Left kidney (tissue), 1 donor: ENCODE measurements at regions not wholly inside any gene's neighbourhood (a gene's known extent, or its start where the extent isn't known, plus 50 kb on each side); places are given as distances from the start of the nearest gene placed in this dataset.

Source experiments
- DNase-seq: peaks from one replicate; pipeline ENCODE4 v3.0.0-alpha.2; 2013

- peak; percentile 24 for DNase-seq
Observed at GRCh38 chr3:8201886-8202285, 299.7 kb upstream of the LMCD1 start.

GRCh38 chr3:8204331-8204730 lies 297.3 kb upstream of the LMCD1 start:
- DNase-seq = no peak

DNA sequence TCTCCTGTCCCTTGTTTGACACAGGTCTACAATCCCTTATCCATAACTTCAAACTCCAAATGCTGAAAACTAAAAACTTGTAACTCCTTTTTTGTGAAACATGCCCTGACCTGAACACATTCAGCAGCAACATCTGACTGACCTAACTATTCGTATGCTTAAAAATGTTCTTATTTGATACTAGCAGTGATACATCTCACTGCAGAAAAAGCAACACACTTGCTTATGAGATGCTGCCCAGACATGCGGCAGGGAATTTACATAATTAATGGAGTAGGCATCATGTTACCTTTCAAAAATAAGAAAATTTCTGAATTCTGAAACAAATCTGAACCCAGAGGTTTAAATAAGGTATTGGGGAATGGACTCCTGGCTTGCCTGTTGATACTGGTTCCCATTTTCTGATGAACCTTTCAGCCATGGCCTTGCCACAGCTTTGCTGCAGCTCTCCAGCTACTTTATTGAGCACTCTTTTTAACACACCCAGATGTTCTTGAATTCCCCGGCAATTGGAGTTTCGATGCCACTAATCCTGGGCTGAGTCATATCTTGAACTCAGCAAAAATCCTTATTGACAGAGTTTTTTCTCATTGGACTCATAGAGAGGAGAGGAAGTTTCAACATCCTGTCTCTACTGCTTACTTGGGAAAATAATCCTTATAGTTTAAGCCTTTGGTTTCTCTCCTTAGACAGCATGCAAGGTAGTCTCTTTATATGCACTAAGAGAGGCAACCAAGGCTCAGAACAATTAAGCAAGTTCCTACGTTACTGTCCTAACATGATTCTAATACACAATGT lies 296.6 kb upstream of the LMCD1 start:
- DNase-seq = no peak

GRCh38 chr3:8205881-8206280 lies 295.7 kb upstream of the LMCD1 start:
- DNase-seq = no peak

- no peak for DNase-seq
Observed at GRCh38 chr3:8206971-8207617, 294.5 kb upstream of the LMCD1 start.

DNA sequence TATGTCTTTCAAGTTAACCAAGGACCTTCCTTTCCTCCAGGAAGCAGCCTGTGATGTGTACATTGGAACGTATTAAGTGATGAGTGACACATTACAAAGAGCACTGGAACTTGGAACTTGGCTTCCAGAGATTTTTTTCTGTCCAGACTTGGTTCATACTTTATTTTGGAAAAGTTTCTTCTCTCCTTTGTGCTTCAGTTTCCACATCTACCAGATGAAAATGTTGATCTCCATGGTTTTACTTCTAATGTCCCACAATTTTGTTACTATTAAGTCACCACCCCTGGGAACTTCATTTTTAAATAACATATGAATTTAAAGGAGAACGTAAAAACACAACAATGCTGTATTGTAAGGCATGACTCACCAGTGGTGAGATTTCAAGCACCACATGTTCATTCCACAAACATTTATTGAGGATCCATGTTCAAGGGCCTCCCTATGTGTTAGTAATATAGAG lies 290.7 kb upstream of the LMCD1 start:
- DNase-seq = no peak

- DNase-seq = no peak
Observed at GRCh38 chr3:8212794-8213193, 288.8 kb upstream of the LMCD1 start.

GRCh38 chr3:8213286-8213685 lies 288.3 kb upstream of the LMCD1 start:
- DNase-seq = no peak

- no peak for DNase-seq
Observed at GRCh38 chr3:8215821-8216220, 285.8 kb upstream of the LMCD1 start.

- DNase-seq = no peak
Observed at GRCh38 chr3:8218353-8218940, 283.2 kb upstream of the LMCD1 start.

- DNase-seq = no peak
Observed at GRCh38 chr3:8220291-8220690, 281.3 kb upstream of the LMCD1 start.

GRCh38 chr3:8223766-8224165 lies 277.9 kb upstream of the LMCD1 start:
- DNase-seq = no peak

GRCh38 chr3:8224941-8225340 lies 276.7 kb upstream of the LMCD1 start:
- DNase-seq = no peak

DNA sequence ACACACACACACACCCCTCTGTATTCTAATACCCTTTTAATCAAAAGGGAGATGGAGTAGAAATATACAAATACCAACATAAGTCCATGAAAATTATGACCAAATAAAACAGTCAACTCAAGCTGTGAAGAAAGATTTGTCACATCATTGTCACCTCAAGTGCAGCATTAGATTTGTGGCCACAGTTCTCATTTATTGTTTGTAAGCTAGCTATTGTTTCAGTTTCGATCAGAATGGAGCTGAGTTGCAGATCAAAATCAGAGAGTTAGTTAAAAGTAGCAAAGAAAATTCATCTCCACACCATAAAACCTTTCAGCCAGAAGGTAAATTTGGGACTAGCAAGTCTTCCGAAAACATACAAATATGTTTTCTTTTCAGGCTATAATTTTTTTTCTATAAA lies 267.7 kb upstream of the LMCD1 start:
- no peak for DNase-seq

GRCh38 chr3:8236264-8236663 lies 265.4 kb upstream of the LMCD1 start:
- no peak for DNase-seq

- DNase-seq = no peak
Observed at GRCh38 chr3:8237893-8238292, 263.7 kb upstream of the LMCD1 start.

DNA sequence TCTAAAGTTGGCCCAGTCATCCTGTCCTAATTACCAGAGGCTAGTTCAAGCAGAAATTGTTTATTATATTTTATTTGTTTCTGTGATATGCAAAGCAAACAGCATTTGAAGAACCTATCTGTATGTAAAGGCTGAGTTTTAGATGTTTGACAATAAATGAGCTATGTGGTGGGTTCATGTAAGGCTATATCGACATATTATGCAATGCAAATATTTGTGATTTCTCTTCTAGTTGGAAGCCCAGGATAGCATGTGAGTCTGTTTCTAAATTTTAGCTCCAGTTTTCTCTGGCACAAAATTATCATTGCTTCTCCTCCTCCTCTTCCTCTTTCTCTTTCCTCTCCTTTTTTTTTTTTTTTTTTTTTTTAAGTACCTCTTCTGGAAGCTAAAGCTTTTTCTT lies 263.2 kb upstream of the LMCD1 start:
- no peak for DNase-seq

- no peak for DNase-seq
Observed at GRCh38 chr3:8239095-8239494, 262.5 kb upstream of the LMCD1 start.

DNA sequence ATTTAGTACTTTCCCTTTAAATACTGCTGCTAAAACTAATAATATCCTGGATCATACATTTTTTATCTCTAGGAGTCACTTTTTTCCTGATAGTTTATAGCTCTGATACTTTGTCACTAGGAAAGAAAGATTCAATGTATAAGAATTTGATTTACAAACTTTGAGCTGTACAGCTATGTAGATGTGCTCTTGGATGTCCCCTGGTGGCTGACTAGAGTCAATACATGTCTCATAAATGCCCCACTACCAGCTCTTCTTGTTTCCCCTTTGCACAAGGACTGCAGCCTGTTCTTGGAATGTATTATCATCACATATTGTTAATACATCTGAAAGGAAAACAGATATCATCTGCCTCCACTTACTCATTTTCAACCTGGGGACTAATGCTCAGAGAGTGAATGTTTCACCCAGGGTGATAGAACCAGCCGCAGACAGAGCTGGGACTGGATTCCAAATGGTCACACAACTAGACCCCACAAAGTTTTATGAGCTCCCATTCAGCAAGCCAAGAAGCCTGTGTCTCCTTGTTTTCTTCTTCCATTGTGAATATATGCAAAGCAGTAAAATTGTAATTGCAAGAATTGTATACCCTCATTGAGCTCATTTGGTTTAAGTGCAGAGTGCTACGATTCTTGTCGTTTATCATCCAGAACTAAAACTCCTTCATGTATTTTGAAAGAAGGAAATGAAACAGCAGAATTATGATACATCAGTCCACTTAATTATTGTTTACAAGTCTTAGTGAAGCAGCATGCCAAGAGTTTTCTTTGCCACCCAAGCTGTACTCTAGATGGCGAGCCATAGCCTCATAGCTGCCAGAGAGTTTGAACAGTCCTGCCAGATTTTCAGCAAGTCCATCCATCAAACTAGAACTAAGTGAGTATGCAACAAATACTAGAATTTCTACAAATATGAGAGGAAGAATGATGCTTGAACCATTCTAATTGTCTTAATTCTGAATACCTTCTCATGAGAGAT lies 261.6 kb upstream of the LMCD1 start:
- DNase-seq = peak; percentile 47

DNA sequence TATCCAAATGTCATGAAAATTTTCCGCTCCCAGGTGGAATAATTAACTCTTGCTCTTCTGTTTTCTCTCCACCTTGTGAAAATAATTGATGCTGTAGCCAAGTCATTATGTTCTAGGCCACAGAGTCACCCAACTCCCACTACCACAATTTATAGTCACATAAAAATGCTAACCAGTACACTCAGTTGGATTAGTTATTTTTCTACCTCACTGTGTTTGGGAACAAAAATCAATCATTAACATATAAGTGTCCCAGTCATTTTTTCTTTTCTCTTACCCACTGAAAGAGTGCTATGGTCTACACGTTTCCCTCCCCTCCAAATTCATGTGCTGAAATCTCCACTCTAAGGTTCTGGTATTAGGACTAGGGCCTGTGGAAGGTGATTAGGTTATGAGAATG lies 255.6 kb upstream of the LMCD1 start:
- no peak for DNase-seq

DNA sequence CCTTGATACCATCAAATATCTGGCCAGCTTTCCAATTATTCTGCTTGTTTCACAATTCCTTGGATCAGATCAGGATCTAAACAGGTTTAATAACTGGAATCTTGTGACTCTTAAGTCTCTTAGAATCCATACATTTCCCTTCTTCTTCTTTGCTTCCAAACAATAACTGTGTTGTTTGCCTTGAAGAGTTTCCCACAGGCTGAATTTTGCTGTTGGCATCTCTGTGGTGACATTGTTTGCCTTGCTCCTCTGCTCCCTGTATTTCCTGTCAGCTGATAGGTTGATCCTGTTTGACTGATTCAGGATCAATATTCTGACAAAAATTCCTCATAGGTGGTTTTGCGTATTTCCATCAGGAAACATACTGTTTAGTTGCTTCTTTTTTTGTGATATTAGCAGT lies 248.4 kb upstream of the LMCD1 start:
- no peak for DNase-seq

DNA sequence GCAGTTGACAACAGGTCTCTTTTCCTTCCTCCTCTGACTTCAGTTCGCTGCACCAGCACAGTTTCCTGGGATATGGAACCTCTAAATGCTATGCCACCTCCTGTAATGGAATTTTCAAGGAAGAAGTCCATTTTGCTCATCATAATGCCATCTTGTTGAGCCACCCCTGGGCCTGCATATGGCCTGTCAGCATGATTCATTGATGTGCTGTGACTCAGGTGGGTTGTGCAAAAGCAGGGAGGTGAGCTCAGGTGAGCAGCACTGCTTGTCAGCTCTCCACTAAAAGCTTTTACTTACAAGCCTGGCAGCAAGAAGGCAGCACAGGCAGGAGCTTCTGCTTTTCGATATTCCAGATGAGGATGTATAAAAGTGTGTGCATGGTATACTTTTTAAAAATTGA lies 247.1 kb upstream of the LMCD1 start:
- DNase-seq = no peak
